ENCODE measurements at regions not wholly inside any gene's neighbourhood (a gene's known extent, or its start where the extent isn't known, plus 50 kb on each side); places are given as distances from the start of the nearest gene placed in this dataset.

DNA sequence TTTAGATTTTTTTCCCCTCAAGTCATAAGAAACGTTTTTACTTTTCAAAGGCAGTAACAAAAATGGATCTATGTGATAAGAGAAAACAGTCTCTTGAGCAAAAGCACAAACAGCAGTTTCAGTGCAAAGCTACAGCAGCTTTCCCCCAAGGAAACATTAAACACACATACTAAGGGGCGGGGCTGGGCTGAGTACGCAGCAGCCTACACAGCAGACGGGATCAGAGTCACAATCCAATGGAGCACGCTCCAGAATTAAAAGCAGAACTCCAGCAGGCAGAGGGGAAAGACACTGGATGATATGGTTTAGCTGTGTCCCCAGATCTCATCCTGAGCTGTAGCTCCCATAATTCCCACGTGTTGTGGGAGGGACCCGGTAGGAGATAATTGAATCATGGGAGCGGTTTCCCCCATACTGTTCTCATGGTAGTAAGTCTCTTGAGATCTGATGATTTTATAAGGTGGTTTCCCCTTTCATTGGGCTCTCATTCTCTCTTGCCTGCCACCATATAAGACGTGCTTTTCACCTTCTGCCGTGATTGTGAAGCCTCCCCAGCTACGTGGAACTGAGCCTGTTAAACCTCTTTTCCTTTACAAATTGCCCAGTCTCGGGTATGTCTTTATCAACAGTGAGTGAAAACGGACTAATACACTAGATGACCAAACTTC lies 116.2 kb upstream of the SLCO3A1 start:
- TF ChIP-seq EZH2 (IDR thresholded peaks at IDR 0.05; ENCODE audit: borderline replicate concordance, low read length), result no peak
- TF ChIP-seq, protein P1, sequence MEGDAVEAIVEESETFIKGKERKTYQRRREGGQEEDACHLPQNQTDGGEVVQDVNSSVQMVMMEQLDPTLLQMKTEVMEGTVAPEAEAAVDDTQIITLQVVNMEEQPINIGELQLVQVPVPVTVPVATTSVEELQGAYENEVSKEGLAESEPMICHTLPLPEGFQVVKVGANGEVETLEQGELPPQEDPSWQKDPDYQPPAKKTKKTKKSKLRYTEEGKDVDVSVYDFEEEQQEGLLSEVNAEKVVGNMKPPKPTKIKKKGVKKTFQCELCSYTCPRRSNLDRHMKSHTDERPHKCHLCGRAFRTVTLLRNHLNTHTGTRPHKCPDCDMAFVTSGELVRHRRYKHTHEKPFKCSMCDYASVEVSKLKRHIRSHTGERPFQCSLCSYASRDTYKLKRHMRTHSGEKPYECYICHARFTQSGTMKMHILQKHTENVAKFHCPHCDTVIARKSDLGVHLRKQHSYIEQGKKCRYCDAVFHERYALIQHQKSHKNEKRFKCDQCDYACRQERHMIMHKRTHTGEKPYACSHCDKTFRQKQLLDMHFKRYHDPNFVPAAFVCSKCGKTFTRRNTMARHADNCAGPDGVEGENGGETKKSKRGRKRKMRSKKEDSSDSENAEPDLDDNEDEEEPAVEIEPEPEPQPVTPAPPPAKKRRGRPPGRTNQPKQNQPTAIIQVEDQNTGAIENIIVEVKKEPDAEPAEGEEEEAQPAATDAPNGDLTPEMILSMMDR (IDR thresholded peaks at IDR 0.05; ENCODE audit: low read length), result no peak
